ENCODE measurements at regions not wholly inside any gene's neighbourhood (a gene's known extent, or its start where the extent isn't known, plus 50 kb on each side); places are given as distances from the start of the nearest gene placed in this dataset.

DNA sequence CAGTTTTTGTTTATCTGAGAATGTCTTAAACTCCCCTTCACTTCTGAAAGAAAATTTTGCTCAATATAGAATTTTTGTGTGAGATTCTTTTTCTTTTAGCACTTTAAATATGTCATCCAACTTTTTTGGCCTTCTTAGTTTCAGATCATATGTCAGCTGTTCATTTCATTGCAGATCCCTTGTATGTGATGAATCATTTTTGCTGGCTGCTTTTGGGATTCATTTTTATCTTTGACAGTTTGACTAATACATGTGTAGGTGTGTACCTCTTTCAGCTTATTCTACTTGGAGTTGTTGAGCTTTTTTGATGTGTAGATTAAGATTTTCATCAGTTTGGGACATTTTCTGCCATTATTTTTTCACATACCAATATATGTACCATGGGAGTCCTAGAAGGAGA lies 156.8 kb downstream of the FASLG start:
- Histone ChIP-seq H2AFZ (ENCODE audit: low read length) (no peak overlapping the region), H2BK20ac (ENCODE audit: low read length) (no peak overlapping the region), H4K8ac (ENCODE audit: extremely low read depth, insufficient read depth, low read length) (no peak overlapping the region), H2BK12ac (ENCODE audit: low read depth, low read length) (no peak overlapping the region), H4K91ac (replicated peaks; ENCODE audit: insufficient read length, low read length) (no peak overlapping the region), H2BK120ac (replicated peaks; ENCODE audit: low read depth, low read length) (no peak overlapping the region), H3K56ac (replicated peaks; ENCODE audit: insufficient read length, low read depth, low read length) (no peak overlapping the region), H3K9ac (replicated peaks in 1 of 4; ENCODE audit: extremely low read depth in 1 of 4, low read depth in 3 of 4, low read length in 3 of 4) (no peak overlapping the region), H2AK5ac (ENCODE audit: low read depth, low read length) (no peak overlapping the region), H3K18ac (ENCODE audit: extremely low read depth, low read length) (no peak overlapping the region), H3K4ac (replicated peaks; ENCODE audit: insufficient read length, low read depth, low read length) (no peak overlapping the region), H2BK15ac (ENCODE audit: low read length) (no peak overlapping the region), H3K4me3 (ENCODE audit: extremely low read depth in 1 of 4, insufficient read depth in 2 of 4, low read depth in 3 of 4, low read length in 4 of 4) (no peak overlapping the region), H3K9me3 (ENCODE audit: insufficient read depth in 2 of 2, low read depth in 1 of 2, low read length in 1 of 2) (peaks cover 9 to 15% of the 10 kb centered on the region in 2 experiments), H3K23ac (ENCODE audit: insufficient read length) (no peak overlapping the region), H3K36me3 (ENCODE audit: control insufficient read depth in 2 of 4, insufficient read depth in 4 of 4, low read length in 3 of 4) (0 out of 8 replicates have a peak, but pooled peaks cover 0 to 2% (median 0%) of the 10 kb centered on the region in 4 experiments), H3K14ac (ENCODE audit: insufficient read length) (no peak overlapping the region), H3K27ac (ENCODE audit: low read depth, low read length) (no peak overlapping the region), H3K23me2 (ENCODE audit: low read depth, low read length) (no peaks in the 10 kb centered on the region), H2BK5ac (ENCODE audit: low read depth, low read length) (no peak overlapping the region), H4K20me1 (replicated peaks in 1 of 2; ENCODE audit: control insufficient read depth in 1 of 2, insufficient read depth in 2 of 2, low read length in 2 of 2) (no peaks in the 10 kb centered on the region), H4K5ac (ENCODE audit: insufficient read length, low read depth, low read length) (no peak overlapping the region), H3K27me3 (replicated peaks in 1 of 4; ENCODE audit: control insufficient read depth in 3 of 4, extremely low read depth in 1 of 4, insufficient read depth in 3 of 4, low read length in 3 of 4) (no peaks in the 10 kb centered on the region), H3K4me1 (replicated peaks in 1 of 4; ENCODE audit: control insufficient read depth in 3 of 4, insufficient read depth in 4 of 4, low read length in 3 of 4) (no peaks in the 10 kb centered on the region), H3K4me2 (ENCODE audit: insufficient read depth in 1 of 2, low read depth in 2 of 2, low read length in 2 of 2) (no peak overlapping the region), H3K79me2 (ENCODE audit: control insufficient read depth in 1 of 2, insufficient read depth in 2 of 2, low read length in 2 of 2) (no peaks in the 10 kb centered on the region), H3K79me1 (ENCODE audit: low read depth, low read length) (no peaks in the 10 kb centered on the region)
- POLR2A ChIA-PET (ENCODE audit: partially characterized antibody), result no interaction called here
- DNase-seq (ENCODE audit: low read depth in 1 of 2, low spot score in 2 of 2) (no peak), FAIRE-seq (no peak)
- CTCF ChIA-PET (ENCODE audit: partially characterized antibody), result no interaction called here
- TF ChIP-seq CEBPB (IDR thresholded peaks at IDR 0.05; ENCODE audit: low read depth, low read length) (no peak), GTF2F1 (IDR thresholded peaks at IDR 0.05; ENCODE audit: borderline replicate concordance, low read depth, low read length) (no peak), TBP (IDR thresholded peaks at IDR 0.05; ENCODE audit: low read depth, low read length) (no peak)
- TF ChIP-seq, protein P1, sequence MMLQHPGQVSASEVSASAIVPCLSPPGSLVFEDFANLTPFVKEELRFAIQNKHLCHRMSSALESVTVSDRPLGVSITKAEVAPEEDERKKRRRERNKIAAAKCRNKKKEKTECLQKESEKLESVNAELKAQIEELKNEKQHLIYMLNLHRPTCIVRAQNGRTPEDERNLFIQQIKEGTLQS (IDR thresholded peaks at IDR 0.05; ENCODE audit: insufficient read depth, low read depth, low read length), result no peak

Data from H1 (cell line).